SJCRH30 (cell line): ENCODE measurements at regions not wholly inside any gene's neighbourhood (a gene's known extent, or its start where the extent isn't known, plus 50 kb on each side); places are given as distances from the start of the nearest gene placed in this dataset.

ENCODE experiments used
- DNase-seq, 2 experiments: peaks; one replicate each; pipeline ENCODE4 v3.0.0-alpha.2; 2015 to 2020
- H3K27ac ChIP-seq: fragments of 250-450 bp; sonication (Bioruptor Pico); 2 replicates; pipeline ENCODE4 v1.5.1; 2020; ENCODE audit warnings: mild to moderate bottlenecking, moderate library complexity
- H3K27me3 ChIP-seq: fragments of 250-450 bp; sonication (Bioruptor Pico); 2 replicates; pipeline ENCODE4 v1.5.1; 2020; ENCODE audit warnings: mild to moderate bottlenecking, moderate library complexity
- H3K36me3 ChIP-seq: fragments of 250-450 bp; sonication (Bioruptor Pico); 2 replicates; pipeline ENCODE4 v1.5.1; 2020; ENCODE audit warnings: mild to moderate bottlenecking, moderate library complexity
- H3K4me1 ChIP-seq: fragments of 250-450 bp; sonication (Bioruptor Pico); 2 replicates; pipeline ENCODE4 v1.5.1; 2020; ENCODE audit warnings: mild to moderate bottlenecking, moderate library complexity
- H3K4me3 ChIP-seq: fragments of 250-450 bp; sonication (Bioruptor Pico); 2 replicates; pipeline ENCODE4 v1.5.1; 2020; ENCODE audit warnings: mild to moderate bottlenecking, moderate library complexity
- H3K9me3 ChIP-seq: fragments of 250-450 bp; sonication (Bioruptor Pico); replicated peaks from 2 replicates; pipeline ENCODE4 v1.5.1; 2020; ENCODE audit warnings: mild to moderate bottlenecking, moderate library complexity

DNA sequence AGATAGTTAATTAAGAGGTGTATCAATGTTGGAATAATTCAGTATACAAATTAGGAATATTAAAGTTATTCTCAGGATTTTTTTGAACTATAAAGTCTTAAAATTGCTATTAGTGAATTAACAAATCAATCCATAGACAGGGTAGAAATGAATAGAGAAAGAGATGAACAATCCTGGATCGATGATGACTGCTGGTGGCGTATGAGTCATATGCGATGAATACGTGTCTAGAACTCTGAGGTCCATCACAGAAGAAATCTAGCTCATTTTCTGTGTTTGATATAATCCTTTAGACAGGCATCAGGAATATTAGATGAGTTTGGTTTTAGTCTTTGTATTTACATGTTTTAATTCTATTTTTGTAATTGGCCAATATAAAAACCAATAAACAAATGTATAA is 85.4 kb upstream of the RTL1 start:
- Histone ChIP-seq H3K27me3 (no peaks in the 10 kb centered on the region), H3K4me3 (no peak overlapping the region), H3K36me3 (peaks cover 85% of the 10 kb centered on the region), H3K9me3 (no peaks in the 10 kb centered on the region; the same call in 1 of the 2 replicates), H3K27ac (no peak overlapping the region), H3K4me1 (0 out of 2 replicates have a peak, but pooled peaks cover 3% of the 10 kb centered on the region)
- no peak for DNase-seq

DNA sequence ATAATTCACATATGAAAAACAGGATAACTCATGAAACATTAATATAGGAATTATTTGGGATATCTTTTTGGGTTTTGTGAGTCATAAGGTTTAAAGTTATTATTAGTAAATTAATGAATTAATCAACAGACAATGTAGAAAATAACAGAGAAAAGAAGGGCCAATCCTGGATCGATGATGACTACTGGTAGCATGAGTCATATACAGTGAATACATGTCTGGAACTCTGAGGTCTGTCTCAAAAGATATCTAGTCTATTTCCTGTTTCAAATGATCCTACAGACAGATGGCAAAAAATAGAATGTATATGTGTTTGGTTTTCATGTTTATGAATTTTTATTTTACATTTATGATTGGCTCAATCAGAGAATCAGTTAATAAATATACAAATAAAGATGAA is 86.4 kb upstream of the RTL1 start:
- Histone ChIP-seq H3K4me3 (no peak overlapping the region), H3K27me3 (no peaks in the 10 kb centered on the region), H3K9me3 (no peaks in the 10 kb centered on the region; the same call in 1 of the 2 replicates), H3K36me3 (peaks cover 86% of the 10 kb centered on the region), H3K4me1 (0 out of 2 replicates have a peak, but pooled peaks cover 3% of the 10 kb centered on the region), H3K27ac (no peak overlapping the region)
- DNase-seq = no peak

DNA sequence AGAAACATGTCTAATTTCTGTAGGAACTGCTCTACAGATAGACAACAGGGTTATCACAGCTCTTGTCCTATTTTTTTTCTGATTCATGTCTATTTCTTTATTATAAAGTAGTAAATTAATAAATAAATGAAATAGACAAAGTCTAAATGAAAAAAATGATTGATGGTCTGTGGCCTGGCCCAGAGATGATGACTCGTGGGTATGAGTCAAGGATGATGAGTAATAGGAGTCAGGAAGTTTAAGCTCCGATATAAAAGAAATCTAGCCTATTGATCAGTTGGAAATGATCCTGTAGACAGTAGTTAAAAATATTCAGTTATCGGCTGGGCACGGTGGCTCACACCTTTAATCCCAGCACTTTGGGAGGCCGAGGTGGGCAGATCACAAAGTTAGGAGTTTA is 90.6 kb upstream of the RTL1 start:
- H3K4me1 ChIP-seq = 0 out of 2 replicates have a peak, but pooled peaks cover 3% of the 10 kb centered on the region
- no peak for DNase-seq
- no peaks in the 10 kb centered on the region for H3K27me3 ChIP-seq
- H3K27ac ChIP-seq = no peak overlapping the region
- H3K4me3 ChIP-seq = no peak overlapping the region
- peaks cover 86% of the 10 kb centered on the region for H3K36me3 ChIP-seq
- no peaks in the 10 kb centered on the region for H3K9me3 ChIP-seq

DNA sequence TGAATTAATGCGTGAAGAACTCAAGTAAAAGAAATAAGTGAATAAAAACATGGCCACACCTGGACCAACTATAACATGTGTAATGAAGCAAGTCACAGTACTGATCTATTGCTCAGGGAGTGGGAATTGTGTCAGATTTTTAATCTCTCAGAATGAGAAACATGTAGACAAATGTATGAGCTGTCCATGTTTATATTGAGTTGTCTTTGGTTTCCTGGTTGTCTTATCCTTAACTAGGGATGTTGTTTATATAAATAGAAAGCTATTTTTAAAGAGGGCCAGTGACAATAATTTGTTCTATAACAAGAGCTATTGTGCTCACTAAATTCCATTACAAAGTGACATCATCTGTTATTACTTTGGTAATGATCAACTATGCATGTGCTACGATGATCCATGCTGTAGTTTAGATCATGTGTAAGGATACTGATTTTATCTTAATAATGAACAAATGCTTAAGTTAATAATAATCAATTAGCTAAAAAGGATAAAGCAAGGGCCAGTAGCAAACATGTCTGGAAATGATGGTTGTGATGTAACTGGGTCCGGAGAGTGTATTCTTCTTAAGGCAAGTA is 91.3 kb upstream of the RTL1 start:
- Histone ChIP-seq H3K4me3 (no peak overlapping the region), H3K27ac (no peak overlapping the region), H3K27me3 (no peaks in the 10 kb centered on the region), H3K9me3 (no peaks in the 10 kb centered on the region), H3K36me3 (peaks cover 87% of the 10 kb centered on the region), H3K4me1 (no peaks in the 10 kb centered on the region)
- DNase-seq = no peak

DNA sequence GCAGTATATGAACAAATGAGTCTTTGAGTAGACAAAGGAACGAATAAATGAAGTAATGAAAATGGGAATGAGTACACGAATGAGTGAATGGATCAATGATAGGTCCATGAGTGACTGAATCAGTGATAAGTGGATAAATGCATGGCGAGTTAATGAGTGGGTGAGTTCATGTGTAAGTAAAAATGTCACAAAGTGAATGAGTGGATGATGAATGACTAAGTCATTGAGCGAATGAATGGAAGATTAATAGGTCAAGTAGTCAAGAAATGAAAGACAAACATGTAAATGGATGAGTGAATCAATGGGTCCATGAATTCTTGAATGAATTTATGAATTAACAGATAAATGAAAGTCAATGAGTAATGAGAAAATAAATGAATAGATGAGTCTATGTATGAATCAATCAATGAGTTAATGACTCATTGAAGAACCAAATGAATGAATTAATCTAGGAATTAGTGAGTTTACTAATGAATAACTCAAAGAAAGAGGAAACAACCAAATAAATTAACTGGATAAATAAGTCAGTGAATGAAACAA is 97.3 kb upstream of the RTL1 start:
- H3K27ac ChIP-seq = no peak overlapping the region

DNA sequence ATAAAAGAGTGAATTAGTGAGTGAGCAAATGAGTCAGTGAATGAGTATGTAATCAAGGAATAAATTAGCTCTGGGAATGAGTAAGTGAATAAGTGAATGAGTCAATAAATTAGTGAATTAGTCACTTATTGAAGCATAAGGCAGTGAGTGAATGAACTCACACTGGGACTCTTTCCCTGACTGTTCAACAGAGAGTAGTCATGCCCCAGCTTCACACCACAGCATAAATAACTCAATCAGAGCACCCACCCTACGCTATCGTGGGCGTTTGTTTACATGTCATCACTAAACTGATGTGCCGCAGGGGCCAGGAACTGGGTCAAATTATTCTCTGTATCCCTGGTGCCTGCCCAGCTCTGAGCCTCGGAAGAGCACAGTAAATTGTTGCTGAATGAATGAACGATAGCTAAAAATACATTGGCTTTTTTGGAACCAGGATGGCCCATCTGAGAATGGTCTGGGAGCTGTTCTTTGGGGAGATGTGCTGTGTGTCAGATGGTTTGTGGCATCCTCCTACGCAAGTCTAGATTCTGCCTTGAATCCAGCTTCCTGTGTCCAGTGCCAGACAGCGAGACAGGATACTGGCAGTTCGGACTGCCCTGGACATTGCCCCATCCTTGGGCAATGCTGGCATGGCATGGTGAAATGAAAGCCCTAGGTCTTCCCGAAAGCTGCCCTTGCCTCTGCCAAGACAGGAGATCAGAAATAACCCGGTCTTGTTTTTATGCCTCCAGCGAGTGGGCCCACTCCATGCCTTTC is 98.0 kb upstream of the RTL1 start:
- Histone ChIP-seq H3K4me1 (peaks cover 16% of the 10 kb centered on the region), H3K27ac (no peak overlapping the region)

More for the DNA sequence above, 97.3 kb upstream of the RTL1 start:
- peaks cover 70% of the 10 kb centered on the region for H3K36me3 ChIP-seq
- H3K4me1 ChIP-seq = peaks cover 16% of the 10 kb centered on the region
- no peak overlapping the region for H3K4me3 ChIP-seq
- H3K27me3 ChIP-seq = no peaks in the 10 kb centered on the region
- DNase-seq = no peak
- no peaks in the 10 kb centered on the region for H3K9me3 ChIP-seq

DNA sequence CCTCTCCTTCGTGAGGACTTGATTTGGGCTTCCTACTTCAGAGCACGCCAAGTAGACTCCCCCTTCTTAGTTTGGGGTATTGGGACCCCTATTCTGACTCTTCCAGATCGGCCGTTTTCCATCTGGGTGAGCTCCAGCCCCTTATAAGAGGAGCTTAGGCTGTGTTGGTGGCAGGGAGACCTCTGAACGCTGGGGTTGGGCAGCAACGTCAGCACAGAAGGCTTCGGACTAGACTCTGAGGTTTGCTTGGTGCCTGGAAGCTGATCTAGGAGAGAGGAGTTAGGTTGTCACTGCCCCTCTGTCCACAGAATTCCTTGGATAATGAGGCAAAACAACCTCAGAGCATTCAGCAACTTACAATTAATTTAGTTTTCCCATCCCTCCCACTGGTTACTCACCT is 99.2 kb upstream of the RTL1 start:
- no peak overlapping the region for H3K27ac ChIP-seq
- H3K36me3 ChIP-seq = peaks cover 66% of the 10 kb centered on the region

More for the DNA sequence above, 98.0 kb upstream of the RTL1 start:
- Histone ChIP-seq H3K27me3 (no peaks in the 10 kb centered on the region), H3K9me3 (no peaks in the 10 kb centered on the region), H3K36me3 (peaks cover 71% of the 10 kb centered on the region), H3K4me3 (no peak overlapping the region)
- DNase-seq = no peak

DNA sequence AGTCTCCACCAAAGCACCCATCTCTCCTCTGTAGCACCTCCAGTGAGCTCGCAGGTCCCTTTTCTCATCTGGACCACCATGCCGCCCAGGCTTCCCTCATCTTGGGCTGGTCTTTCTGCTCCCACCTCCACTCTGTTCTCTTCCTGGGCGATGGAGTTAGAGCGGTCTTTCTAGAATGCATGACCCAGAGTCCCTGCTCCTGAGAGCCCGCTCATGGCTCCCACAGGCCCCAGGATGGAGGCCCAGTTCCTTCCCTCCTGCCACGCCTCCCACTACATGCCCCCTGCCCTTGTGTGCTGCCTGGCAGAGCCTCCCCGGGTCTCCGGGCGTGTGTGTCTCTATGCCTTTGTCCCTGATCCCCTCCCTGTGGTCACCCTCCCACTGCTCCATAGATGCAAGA is 100.7 kb upstream of the RTL1 start:
- peaks cover 16% of the 10 kb centered on the region for H3K4me1 ChIP-seq
- no peaks in the 10 kb centered on the region for H3K9me3 ChIP-seq
- H3K27ac ChIP-seq = no peak overlapping the region
- no peak for DNase-seq
- H3K27me3 ChIP-seq = no peaks in the 10 kb centered on the region
- peaks cover 65% of the 10 kb centered on the region for H3K36me3 ChIP-seq
- H3K4me3 ChIP-seq = no peak overlapping the region

More for the DNA sequence above, 99.2 kb upstream of the RTL1 start:
- Histone ChIP-seq H3K4me3 (no peak overlapping the region), H3K4me1 (peaks cover 16% of the 10 kb centered on the region), H3K9me3 (no peaks in the 10 kb centered on the region), H3K27me3 (no peaks in the 10 kb centered on the region)
- no peak for DNase-seq

DNA sequence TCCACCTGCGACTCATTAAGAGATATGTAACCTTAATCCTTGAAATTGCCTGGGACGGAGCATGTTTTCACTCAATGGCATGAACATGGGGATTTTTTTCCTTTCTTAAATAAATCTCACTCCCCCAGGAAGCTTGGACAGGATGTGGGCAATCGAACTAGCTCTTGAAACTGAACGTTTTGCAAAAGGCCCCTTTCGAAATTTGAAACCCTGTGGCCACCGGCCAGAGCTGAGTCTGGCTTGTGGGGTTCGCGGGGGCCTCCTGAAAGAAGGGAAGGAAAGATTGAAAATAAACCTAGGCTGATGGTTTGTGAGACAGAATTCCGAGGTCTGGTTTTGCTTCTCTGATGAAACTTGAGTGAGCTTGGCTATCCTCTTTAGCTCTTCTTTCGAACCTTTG is 101.4 kb upstream of the RTL1 start:
- Histone ChIP-seq H3K4me1 (peaks cover 16% of the 10 kb centered on the region), H3K27ac (no peak overlapping the region; the same call in 1 of the 2 replicates)
- DNase-seq = peak; percentile 39 to 62

DNA sequence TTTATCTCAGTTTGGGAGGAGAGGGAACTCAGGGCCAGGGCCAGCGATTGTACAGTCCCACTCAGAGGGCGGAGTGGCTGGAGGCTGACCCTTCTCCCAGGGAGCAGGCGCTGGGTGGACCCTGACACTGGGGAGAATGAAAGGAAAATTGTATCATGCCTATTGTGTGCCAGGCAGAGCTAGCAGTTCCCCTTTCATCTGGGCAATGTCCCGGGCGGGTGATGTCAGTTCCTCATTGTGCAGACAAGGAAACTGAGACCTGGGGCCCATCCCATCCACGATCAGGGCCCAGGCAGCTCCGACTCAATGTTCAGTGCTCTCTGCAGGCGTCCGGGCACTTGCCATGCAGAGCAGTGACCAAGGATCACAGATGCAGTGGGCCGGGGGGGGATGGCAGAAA is 101.9 kb upstream of the RTL1 start:
- Histone ChIP-seq H3K36me3 (peaks cover 64% of the 10 kb centered on the region), H3K4me3 (no peak overlapping the region)

More for the DNA sequence above, 101.4 kb upstream of the RTL1 start:
- Histone ChIP-seq H3K36me3 (peaks cover 63% of the 10 kb centered on the region), H3K27me3 (no peaks in the 10 kb centered on the region), H3K9me3 (no peaks in the 10 kb centered on the region), H3K4me3 (no peak overlapping the region)

DNA sequence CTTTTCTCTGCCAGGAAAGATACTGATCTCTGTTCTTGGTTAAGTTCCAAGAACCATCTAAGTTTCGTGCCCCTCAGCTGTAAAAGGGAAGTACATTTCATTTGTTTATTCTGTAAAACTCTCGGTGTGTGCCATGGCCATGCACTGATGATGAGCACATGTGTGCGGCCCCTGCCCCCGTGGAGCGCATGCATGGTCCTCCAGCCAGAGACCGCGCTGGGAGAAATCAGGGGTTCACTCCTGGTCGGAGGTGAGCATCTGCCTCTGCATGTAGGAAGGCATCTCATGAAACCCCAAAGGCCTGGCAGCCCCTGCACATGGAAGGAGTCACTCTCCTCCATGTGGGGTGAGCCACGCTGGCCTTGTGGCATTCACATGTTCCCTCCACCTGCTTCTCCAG is 102.5 kb upstream of the RTL1 start:
- Histone ChIP-seq H3K9me3 (no peaks in the 10 kb centered on the region), H3K4me3 (no peak overlapping the region), H3K27me3 (no peaks in the 10 kb centered on the region), H3K27ac (no peak overlapping the region), H3K4me1 (peaks cover 16% of the 10 kb centered on the region), H3K36me3 (peaks cover 64% of the 10 kb centered on the region)
- DNase-seq = no peak

More for the DNA sequence above, 101.9 kb upstream of the RTL1 start:
- Histone ChIP-seq H3K4me1 (peaks cover 16% of the 10 kb centered on the region), H3K27ac (no peak overlapping the region; the same call in 1 of the 2 replicates), H3K27me3 (no peaks in the 10 kb centered on the region), H3K9me3 (no peaks in the 10 kb centered on the region)
- no peak for DNase-seq

DNA sequence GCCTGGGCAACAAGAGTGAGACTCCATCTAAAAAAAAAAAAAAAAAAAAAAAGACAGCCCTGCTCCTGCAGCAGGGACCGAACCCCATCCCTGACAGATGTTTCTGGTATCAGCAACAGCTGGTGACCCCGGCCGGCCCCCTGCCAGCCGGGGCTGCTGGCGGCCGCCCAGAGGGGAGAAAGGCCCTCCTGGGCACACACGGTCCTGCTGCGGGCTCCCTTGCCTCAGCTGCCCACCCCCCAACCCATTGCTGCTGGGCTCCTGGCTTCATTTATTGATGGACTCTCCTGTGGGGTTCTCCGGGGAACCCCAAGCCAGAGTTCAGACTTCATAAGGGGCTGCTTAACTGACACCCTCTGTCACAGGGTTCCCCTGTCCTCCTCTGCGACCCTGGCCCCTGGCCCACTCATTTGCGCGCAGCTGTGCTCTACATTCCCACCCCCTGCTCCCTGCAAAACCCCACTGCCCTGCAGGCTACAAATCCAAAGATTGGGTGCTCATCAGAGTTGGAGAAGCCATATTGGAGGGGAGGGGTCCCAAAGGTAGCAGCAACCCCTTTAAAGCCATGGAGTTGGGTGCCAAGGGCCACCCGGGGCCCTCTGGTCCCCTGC is 103.6 kb upstream of the RTL1 start:
- no peak overlapping the region for H3K27ac ChIP-seq
- no peaks in the 10 kb centered on the region for H3K27me3 ChIP-seq
- no peaks in the 10 kb centered on the region for H3K9me3 ChIP-seq
- H3K36me3 ChIP-seq = peaks cover 70% of the 10 kb centered on the region
- no peak overlapping the region for H3K4me3 ChIP-seq
- no peak for DNase-seq
- peaks cover 16% of the 10 kb centered on the region for H3K4me1 ChIP-seq

DNA sequence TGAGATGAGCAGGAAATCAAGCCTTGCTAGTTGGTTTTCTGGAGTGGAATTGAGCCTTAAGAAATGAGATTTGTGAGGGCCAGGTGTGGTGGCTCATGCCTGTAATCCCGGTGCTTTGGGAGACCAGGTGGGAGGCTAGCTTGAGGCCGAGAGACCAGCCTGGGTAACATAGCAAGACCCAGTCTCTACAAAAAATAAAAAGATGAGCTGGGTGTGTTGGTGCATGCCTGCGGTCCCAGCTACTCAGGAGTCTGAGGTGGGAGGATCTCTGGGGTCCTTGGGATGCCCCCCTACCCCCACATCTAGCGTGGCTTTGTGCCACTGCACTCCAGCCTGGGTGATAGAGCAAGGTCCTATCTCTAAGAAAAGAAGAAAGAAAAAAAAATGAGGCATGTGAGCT is 104.2 kb upstream of the RTL1 start:
- Histone ChIP-seq H3K4me3 (no peak overlapping the region), H3K27me3 (no peaks in the 10 kb centered on the region), H3K27ac (no peak overlapping the region), H3K4me1 (peaks cover 16% of the 10 kb centered on the region), H3K36me3 (peaks cover 68% of the 10 kb centered on the region), H3K9me3 (no peaks in the 10 kb centered on the region)
- DNase-seq = no peak

DNA sequence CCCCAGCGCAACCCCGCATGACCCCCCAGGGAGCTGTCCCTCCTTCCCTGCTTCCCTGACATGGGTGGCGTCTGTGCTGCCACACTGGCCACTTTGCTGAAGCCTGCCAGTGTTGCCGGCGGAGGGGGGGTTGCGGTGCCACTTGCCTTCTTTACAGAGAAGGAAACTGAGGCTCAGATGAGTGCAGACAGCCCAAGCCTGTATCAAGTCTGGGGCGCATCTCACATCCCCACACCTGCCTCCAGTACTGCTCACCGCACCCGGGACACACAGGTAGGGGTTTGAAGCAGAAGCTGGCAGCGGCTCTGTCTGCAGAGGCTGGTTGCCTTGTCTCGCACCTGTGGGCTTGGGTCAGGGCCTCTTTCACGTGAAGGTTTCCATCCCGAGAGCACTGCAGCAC is 104.7 kb upstream of the RTL1 start:
- H3K4me3 ChIP-seq = no peak overlapping the region
- H3K27ac ChIP-seq = no peak overlapping the region
- peaks cover 68% of the 10 kb centered on the region for H3K36me3 ChIP-seq
- H3K4me1 ChIP-seq = peaks cover 16% of the 10 kb centered on the region
- no peaks in the 10 kb centered on the region for H3K27me3 ChIP-seq
- DNase-seq = no peak
- H3K9me3 ChIP-seq = no peaks in the 10 kb centered on the region
